GM18511 (cell line): ENCODE measurements at regions not wholly inside any gene's neighbourhood (a gene's known extent, or its start where the extent isn't known, plus 50 kb on each side); places are given as distances from the start of the nearest gene placed in this dataset.
A peak's percentile ranks its signal among the peaks of the same experiment; 100 is the strongest.

ENCODE experiments used
- ATAC-seq: cut with Tn5 transposase; IDR thresholded peaks from one replicate; pipeline ENCODE4 v1.9.1; 2021; ENCODE audit warnings: mild to moderate bottlenecking, moderate library complexity; ENCODE audit not compliant: unreplicated experiment

DNA sequence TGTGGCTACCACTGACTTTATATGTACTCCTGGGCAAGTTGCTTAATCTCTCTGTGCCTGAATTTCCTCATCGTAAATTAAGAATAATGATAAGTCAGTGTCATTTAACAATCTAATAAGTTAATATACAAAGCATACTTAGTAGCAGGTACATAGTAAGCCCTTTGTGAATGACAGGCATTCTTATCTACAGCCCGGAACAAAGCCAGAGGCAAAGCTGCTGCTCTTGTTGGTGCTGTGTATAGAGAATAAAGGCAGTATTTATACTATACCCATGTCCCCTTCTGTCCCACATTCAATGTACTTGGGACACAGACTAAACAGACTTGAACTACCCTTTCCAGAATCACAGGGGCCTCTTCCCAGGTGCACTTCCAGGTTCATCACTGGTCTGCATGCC is 229.7 kb upstream of the NCAM1 start:
- ATAC-seq = no peak

DNA sequence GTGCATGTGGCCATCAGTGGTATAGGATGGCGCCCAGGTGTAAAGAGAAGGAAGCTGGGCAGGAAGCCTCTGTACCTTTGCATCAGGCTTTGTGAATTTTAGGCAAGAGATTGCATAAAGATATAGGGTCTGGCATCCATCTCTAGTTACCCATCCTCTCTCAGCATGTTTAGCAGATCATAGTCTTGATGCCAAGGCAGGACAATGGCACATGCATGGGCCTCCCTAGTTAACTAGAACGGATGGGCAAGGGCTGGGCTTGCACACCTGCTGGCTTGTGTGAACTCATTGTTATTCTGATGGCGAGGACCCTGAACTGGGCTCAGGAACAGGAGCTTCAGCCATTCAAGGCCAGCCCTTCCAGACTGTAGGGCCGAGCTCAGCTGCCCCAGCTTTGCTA is 229.2 kb upstream of the NCAM1 start:
- ATAC-seq = no peak

DNA sequence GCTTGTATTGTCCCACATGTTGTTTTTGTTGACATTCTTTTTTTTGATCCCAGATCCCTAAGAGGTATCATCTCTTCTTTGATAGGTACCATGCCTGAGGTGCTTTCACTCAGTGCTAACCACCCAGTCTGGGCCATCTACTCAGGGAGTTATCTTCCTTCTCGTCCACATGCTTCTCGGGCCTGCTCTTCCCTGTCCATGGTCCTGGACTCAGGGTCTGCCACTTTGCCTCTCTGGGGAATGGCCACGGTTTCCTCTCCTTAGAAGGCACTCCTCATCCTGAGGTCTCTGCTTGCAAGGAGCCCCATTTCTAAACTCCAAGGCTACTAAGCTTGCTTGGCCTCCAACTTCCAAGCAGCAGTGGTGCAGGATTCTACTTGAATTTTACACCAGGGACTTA is 227.0 kb upstream of the NCAM1 start:
- ATAC-seq = no peak

DNA sequence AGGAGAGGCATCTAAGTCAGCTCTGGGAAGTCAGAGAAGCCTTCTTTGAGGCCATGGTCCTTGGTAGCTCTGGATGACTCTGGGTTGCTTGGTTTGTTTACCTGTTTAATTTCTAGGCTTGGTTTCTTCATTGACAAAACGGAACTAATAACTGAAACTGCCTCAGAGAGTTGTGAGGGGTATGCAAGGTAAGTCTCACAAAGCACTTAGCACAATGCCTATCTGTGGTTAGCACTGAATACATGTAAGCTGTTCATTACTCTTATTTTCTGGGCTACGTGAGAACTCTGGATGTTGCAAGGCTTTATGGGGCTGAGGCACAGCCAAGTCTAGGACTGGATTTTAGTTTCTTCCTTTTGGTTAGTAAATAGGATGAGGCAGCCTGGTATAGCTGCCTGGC is 225.8 kb upstream of the NCAM1 start:
- peak; percentile 55 for ATAC-seq

DNA sequence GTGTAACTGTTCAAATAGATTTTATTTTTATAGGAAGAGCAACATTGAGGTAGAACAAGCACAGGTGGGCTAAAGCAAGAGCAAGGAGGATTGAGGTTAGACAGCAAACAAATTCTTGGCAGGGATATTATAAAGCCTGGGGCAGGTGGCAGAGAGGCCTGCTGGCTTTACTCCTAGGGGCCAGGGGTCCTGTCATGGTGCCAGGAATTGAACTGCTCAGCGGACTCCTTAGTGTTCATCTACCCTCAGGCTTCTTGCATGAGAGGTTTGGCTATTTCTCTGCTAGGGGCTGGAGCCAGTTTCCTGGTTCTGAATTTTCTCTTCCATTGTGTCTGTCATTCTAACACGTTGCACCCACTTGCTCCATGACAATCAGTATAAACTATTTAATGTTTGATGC is 217.2 kb upstream of the NCAM1 start:
- no peak for ATAC-seq

DNA sequence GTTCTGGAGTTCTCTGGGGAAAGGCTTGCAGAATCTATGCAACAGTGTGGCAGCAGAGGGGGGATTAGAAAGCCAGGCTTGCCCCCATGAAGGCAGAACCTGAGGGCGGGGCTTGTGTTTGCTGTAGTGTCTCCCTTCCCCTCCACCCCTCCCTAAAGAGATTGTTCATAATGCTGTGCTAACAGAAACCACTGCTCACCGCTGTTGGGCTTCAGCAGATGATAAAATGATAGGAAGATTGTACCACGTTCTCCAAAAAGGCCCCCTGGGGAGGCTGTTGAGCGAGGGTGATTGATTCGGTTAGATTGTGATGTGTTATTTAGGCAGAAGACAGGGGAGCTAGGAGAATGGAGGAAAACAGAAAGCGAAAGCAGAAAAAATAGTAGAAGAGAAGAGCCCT is 215.2 kb upstream of the NCAM1 start:
- ATAC-seq = no peak

DNA sequence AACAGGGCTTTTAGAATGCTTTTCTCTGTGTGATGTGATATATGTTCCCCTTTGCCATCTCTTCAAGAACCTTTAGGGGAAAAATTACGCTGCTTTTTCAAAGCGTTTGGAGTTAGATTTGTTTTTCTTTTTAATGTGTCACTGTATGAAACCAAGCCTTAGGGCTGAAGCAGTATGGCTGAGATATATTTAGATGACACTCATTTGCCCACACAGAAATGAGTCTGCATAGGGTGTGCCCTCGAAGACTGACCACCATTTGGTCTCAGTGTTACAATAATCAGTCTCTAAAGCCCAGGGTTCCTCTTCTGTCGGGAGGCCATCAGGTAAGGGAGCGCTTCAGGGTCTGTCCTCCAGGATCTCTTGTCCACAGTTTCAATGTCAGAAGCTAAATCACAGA is 213.0 kb upstream of the NCAM1 start:
- ATAC-seq = no peak

DNA sequence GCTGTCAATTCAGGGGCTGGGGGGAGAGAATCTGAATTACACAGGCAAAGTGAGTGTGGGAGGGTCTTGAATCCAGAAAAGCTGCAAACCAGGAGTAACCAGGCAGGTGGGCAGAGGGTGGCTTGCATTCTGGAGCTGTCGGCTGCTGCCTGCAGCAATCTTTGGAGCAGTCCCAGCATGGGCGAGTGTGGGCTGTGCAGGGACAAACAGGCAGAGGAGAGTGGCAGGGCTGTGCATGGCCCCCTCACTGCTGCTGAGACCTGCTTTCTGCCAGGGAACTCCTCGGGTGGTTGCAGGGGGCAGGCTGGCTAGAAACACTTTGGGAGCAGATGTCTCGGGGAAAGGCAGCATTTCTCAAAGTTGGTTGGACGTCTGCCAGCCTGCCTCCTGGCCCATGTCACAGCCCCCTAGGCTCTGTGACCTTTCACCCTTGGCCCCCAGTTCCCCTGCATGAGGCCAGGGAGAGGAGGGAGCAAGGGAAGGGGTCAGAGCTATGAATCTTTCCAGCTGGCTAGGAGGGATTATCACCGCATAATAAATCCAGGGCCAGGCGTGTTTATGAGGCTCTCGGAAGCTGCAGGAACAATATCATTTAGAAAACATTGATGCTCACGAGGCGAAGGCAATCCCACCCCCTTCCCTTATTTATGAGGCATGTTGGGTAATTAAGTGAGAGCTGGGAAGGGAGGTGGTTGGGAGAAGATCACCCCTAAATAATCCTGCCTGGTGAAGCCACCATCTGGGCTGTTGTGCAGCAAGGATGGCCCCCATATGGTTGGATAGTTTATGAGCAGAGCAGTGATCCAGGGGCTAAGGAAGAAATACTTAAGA is 212.3 kb upstream of the NCAM1 start:
- ATAC-seq = no peak

DNA sequence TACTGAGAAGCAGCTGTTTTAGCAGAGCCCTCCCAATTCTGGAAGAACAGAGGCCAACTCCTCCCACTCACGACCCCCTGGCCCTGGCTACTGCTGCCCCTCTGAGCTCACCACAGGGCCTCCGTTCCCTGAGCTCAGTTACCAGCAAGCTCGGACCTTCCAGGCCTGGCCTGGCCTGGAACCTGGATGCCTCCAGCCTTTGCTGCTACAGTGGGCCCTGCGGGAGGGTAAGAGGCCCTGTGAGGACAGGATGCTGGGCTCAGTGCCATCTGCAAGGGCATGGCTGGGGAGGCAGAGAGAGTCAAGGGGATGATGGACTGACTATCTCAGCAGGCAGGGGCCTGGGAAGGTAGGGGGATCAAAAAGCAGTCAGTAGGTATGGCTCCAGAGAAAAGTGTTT is 209.9 kb upstream of the NCAM1 start:
- ATAC-seq = no peak

DNA sequence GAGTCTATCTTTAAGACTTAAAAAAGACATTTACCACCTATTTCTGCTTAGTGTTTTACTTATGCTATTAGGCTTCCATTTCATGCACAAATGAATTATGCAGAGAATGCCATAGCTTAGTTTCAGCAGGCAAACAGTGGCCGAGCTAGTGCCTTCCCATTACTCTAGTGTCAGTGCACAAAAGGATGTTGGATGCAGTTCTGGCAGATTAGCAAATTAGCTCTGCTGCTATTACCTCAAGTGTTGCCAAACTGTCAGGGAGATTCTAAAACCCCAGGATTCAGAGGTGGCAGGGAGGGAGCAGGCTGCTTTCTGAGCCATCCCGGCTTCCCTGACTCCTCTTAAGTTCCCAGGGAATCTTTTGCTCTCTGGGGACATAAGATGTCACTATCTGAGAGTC is 209.4 kb upstream of the NCAM1 start:
- no peak for ATAC-seq

DNA sequence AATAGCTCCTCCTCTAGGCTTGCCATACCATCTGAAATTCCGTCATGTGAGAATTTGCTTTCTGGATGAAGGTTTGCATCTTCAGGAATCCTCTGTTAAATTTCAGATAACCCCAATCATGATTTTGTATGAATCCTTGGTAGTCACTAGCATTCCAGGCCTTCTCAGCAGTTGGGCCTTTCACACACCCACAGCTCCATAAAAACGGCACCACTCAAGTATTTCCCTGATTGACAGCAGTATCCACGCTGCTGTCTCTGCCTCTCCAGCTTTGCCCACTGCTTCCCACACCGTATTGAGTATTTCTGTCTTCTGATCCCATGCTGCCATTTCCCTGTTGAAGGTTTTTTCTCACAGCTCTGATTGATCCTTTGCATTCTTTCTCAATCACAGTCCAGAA is 208.7 kb upstream of the NCAM1 start:
- no peak for ATAC-seq

DNA sequence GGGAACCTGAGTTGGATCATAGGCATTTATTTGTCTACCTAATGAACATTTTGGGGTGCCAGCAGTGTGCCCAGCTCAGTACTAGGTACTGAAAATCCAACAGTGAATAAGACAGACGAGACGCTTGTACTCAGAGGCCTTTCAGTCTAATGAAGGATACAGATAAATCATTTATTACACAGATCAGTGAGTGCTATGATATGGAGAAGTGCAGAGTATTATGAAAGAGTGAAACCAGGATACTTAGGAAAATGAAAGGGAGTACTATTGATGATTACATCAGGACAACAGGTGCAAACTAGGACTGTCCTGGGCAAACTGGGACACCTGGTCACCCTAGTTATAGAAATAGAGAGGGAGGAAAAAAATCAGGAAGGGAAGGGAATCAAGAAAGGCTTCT is 207.5 kb upstream of the NCAM1 start:
- ATAC-seq = no peak

DNA sequence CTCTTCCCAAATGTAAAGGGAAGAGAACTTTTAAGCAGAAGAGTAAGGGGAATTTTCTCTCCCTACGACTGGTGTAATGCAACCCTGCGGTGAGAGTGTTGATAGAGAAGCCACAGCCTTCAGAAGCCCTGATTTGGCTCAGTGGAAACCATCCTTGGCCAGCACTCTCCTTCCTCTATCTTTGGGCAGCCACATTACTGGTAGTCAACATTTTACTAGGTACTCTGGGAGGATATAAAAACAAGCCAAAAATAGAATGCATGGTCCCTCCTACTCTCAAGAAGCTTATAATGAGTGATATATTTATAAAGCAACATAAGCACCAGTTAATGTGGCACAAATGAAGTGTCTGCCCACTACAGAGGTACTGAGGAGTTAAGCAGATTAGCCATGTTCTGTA is 201.8 kb upstream of the NCAM1 start:
- ATAC-seq = no peak

DNA sequence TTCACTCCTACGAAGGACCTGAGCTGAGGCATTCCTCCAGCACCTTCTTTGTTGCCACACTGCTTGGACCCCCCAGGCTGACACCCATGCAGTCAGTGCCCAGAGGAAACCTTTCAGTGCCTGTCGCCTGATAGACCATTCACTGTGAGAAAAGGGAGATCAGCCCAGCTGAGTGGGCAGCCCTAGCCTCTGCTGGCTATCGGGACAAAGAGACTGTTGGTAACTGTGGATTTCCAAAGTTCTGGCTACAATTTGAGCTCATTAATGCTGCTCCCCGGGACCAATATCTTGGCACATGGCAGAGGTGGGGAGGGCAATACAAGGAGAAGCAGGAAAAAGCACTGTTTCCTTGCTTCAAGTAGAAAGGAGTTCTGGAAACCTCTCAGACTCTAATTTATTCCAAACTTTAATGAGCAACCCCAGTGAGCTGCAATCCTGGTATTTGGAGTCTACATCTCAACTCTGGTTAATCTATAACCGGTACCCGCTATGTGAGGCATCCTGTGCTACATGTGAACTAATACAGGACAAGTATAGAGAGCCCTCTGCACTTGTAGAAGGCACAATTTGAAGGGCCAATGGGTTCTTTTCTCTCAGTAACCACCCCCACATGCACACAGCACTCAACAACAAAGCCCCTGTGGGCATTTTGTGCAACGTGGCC is 200.7 kb upstream of the NCAM1 start:
- no peak for ATAC-seq

DNA sequence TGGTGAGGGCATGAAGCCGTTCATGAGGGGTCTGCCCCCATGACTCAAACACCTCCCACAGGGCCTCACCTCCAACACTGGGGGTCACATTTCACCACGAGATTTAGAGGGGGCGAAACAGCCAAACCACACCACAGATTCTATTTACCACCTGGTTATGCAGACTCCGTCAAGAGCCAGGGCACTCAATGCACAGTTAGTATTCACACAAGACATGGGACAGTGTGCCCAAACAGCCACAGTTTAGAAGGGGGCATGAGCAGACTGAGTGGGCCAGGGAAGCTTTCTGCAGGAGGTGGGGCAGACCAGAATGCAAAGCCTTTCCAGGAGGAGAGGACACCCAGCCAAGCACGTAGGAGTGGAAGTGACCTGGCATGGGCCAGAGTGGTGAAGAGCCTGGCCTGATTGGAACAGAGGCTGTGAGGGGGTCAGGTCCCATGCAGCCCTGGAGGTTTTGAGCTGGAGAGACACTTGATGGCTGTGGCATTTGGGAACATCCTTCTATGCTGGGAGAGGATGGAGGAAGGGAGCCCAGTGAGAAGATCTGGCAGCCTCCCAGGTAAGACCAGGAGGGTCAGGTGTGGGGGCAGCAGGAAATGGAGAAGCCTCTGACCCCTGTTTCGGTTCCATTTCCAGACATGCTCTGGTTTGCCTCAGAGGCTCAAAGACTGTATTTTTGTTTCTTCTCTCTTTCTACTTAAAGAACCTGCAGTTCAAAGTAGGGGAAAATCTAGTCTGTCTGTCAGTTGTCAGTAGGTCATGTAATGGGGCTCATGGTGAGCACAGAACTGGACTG is 199.1 kb upstream of the NCAM1 start:
- peak; percentile 56 for ATAC-seq

DNA sequence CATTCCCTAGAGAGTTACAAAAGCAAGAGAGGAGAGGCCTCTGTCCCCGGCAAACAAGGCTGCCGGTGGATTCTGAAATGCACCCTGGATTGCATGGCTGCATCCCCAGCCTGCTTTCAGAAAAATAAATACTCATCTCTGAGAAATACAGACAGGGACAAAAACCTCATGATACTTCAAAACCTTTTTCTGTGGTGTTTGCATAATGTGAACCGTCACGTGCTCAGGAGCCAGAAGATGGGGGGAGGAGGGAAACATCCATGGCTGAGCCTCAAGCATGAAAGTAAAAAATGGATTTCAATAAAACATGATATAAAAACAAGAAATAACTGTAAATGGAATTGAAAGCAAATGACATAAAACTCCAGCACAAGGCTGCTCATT is 198.5 kb upstream of the NCAM1 start:
- ATAC-seq = no peak

DNA sequence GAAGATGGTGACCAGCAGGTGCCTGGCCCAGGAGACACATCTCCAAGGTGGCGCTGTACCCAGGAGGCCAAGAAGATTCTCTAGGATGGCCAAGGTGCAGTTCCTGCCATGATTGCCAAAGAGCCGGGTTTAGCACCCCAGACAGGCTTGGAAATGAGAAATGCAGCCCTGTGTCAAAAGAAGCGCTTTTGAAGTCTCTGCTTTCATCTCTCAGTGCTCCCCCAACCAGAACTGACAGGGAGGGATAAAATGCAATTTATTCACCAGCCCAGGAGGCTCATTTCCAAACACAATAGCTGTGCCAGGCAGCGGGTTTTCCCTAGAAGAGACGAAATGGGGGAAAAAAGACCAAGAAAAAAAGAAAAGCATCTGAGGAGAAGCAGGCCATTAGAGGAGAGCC is 195.9 kb upstream of the NCAM1 start:
- no peak for ATAC-seq

DNA sequence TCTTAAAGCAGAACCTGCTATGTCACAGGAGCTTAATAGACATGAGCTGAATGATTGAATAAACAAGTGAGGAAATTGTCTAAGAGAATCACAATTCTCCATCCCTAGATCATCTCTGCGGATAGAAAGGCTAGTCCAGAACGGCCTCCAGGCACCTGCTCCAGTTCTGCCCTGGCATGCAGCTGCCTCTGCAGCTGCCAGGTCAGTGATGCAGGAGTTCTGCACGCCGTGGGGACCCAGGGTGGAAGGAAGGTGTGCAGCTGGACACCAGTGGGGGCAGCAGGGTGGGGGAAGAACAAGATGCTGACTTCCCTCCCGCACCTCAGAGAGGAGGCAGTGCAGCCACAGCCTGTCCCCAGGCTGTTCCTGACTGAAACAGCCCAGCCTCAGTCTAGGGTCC is 192.1 kb upstream of the NCAM1 start:
- no peak for ATAC-seq

DNA sequence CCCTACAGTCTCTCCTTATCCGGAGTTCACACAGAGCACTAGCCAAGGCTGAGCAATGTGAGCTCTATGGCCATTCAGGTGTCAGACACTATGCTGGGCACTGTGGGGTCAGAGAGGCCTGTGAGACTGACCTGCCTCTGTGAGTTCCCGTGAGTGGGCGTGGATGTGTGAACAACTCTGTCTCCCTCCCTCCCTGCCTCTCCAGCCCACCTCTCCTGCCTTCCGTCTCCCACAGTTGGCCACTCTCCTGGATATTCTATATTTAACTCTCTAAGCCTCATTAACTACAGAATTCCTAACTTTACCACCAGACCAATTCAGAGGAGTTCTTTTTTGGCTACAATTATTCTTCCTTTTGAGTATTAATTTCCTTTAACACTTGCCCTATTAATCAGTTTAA is 191.6 kb upstream of the NCAM1 start:
- ATAC-seq = no peak

DNA sequence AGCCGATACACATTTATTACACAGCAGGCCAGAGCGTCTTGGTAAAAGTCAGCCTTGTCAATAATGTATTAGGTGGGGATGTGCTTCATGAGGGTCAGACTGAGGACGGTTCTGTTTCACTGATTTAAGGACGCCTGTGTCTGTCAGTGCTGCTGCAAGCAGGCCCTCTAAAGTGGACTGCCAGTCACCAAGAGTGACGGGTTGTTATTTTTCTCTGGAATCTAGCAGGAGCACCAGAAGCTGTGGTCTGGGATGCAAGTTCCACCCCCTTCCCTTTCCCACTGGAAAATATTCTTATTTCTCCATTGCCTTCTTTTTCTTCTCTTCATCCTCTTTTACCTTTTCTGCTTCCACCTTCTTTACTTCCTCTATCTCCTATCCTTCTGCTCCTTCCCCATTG is 191.2 kb upstream of the NCAM1 start:
- no peak for ATAC-seq

DNA sequence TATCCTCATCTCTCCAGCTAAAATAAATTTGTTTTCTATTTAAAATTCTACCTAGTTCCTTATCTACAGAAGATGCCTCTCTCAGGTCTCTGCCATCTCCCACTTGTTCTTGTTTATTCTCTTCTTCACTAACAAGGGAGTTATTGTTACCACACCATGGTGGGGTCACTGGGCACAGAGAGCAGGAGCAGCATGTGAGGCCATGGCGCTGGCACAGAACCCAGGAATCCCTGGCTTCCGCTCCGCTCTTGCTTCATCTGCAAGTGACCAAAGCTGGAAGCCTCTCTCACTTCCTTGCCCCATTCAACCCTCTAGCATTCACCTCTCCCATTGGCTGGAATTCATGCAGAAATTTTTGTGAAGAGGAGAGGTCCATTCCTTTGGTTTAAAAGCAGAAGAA is 190.7 kb upstream of the NCAM1 start:
- no peak for ATAC-seq

DNA sequence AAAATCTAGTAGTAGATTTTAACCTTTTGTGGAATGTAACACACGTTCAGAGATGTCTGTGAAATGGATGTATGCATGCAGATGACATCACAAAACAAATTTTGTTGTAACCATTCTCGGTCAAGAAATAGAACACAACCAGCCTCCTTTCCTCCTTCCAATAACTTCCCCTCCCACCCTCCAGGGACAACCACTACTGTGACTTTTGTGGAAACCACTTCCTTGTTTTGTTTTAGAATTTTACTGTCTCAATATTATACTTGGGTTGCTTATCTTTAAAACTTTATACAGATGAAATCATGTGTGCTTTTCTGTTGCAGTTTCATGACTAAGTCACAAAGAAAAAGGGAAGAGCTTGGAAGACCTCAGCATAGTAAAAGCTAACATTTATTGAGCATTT is 189.4 kb upstream of the NCAM1 start:
- no peak for ATAC-seq
